ENCODE measurements at regions not wholly inside any gene's neighbourhood (a gene's known extent, or its start where the extent isn't known, plus 50 kb on each side); places are given as distances from the start of the nearest gene placed in this dataset.

GRCh38 chr18:29164020-29164706, 987.2 kb upstream of the CDH2 start:
- DNase-seq, result no peak
- Mint-ChIP-seq H3K4me1 (no peaks in the 10 kb centered on the region), H3K9me3 (peaks cover 4% of the 10 kb centered on the region), H3K27ac (no peak overlapping the region), H3K27me3 (no peaks in the 10 kb centered on the region), H3K4me3 (no peak overlapping the region), H3K36me3 (ENCODE audit: low read depth) (no peaks in the 10 kb centered on the region)
- CTCF ChIA-PET, result no interaction called here
- POLR2A ChIA-PET, result no interaction called here

- H3K27ac Mint-ChIP-seq, result no peak overlapping the region
- H3K4me3 Mint-ChIP-seq, result no peak overlapping the region
- POLR2A ChIA-PET, result no interaction called here
- no peaks in the 10 kb centered on the region for H3K36me3 Mint-ChIP-seq (ENCODE audit: low read depth)
- no peak for DNase-seq
- H3K27me3 Mint-ChIP-seq, result no peaks in the 10 kb centered on the region
- H3K4me1 Mint-ChIP-seq, result no peaks in the 10 kb centered on the region
- CTCF ChIA-PET, result no interaction called here
- H3K9me3 Mint-ChIP-seq, result peaks cover 4% of the 10 kb centered on the region
Observed at GRCh38 chr18:29163596-29163995, 986.7 kb upstream of the CDH2 start.

- no peaks in the 10 kb centered on the region for H3K4me1 Mint-ChIP-seq
- POLR2A ChIA-PET, result no interaction called here
Observed at GRCh38 chr18:29161429-29161828, 984.5 kb upstream of the CDH2 start.

GRCh38 chr18:29160170-29160569, 983.2 kb upstream of the CDH2 start:
- H3K27ac Mint-ChIP-seq, result no peak overlapping the region
- CTCF ChIA-PET, result no interaction called here
- POLR2A ChIA-PET, result no interaction called here

More at GRCh38 chr18:29161429-29161828, 984.5 kb upstream of the CDH2 start:
- Mint-ChIP-seq H3K27me3 (no peaks in the 10 kb centered on the region), H3K27ac (no peak overlapping the region), H3K9me3 (peaks cover 4% of the 10 kb centered on the region), H3K4me3 (no peak overlapping the region), H3K36me3 (ENCODE audit: low read depth) (no peaks in the 10 kb centered on the region)
- CTCF ChIA-PET, result no interaction called here
- no peak for DNase-seq

GRCh38 chr18:29157905-29158304, 981.0 kb upstream of the CDH2 start:
- no peaks in the 10 kb centered on the region for H3K27me3 Mint-ChIP-seq
- H3K9me3 Mint-ChIP-seq, result peaks cover 5% of the 10 kb centered on the region

More at GRCh38 chr18:29160170-29160569, 983.2 kb upstream of the CDH2 start:
- no peak for DNase-seq
- Mint-ChIP-seq H3K9me3 (peaks cover 3% of the 10 kb centered on the region), H3K36me3 (ENCODE audit: low read depth) (no peaks in the 10 kb centered on the region), H3K4me1 (no peaks in the 10 kb centered on the region), H3K27me3 (no peaks in the 10 kb centered on the region), H3K4me3 (no peak overlapping the region)

GRCh38 chr18:29157057-29157780, 980.3 kb upstream of the CDH2 start:
- no peak for DNase-seq
- H3K9me3 Mint-ChIP-seq, result peaks cover 6% of the 10 kb centered on the region
- ChIA-PET POLR2A (no interaction called here), CTCF (no interaction called here)
- no peaks in the 10 kb centered on the region for H3K27me3 Mint-ChIP-seq
- H3K4me1 Mint-ChIP-seq, result no peaks in the 10 kb centered on the region
- H3K27ac Mint-ChIP-seq, result no peak overlapping the region
- no peak overlapping the region for H3K4me3 Mint-ChIP-seq
- no peaks in the 10 kb centered on the region for H3K36me3 Mint-ChIP-seq (ENCODE audit: low read depth)

More at GRCh38 chr18:29157905-29158304, 981.0 kb upstream of the CDH2 start:
- Mint-ChIP-seq H3K36me3 (ENCODE audit: low read depth) (no peaks in the 10 kb centered on the region), H3K27ac (no peak overlapping the region), H3K4me3 (no peak overlapping the region), H3K4me1 (no peaks in the 10 kb centered on the region)
- CTCF ChIA-PET, result no interaction called here
- POLR2A ChIA-PET, result no interaction called here
- DNase-seq, result no peak

- Mint-ChIP-seq H3K36me3 (ENCODE audit: low read depth) (no peaks in the 10 kb centered on the region), H3K4me3 (no peak overlapping the region), H3K4me1 (no peaks in the 10 kb centered on the region), H3K27ac (no peak overlapping the region), H3K9me3 (peaks cover 6% of the 10 kb centered on the region), H3K27me3 (no peaks in the 10 kb centered on the region)
- POLR2A ChIA-PET, result no interaction called here
- no peak for DNase-seq
- CTCF ChIA-PET, result no interaction called here
Observed at GRCh38 chr18:29156531-29156930, 979.6 kb upstream of the CDH2 start.

- Mint-ChIP-seq H3K36me3 (ENCODE audit: low read depth) (no peaks in the 10 kb centered on the region), H3K4me1 (no peaks in the 10 kb centered on the region), H3K4me3 (no peak overlapping the region), H3K27me3 (no peaks in the 10 kb centered on the region), H3K27ac (no peak overlapping the region), H3K9me3 (peaks cover 6% of the 10 kb centered on the region)
- DNase-seq, result no peak
- POLR2A ChIA-PET, result no interaction called here
- CTCF ChIA-PET, result no interaction called here
Observed at GRCh38 chr18:29154758-29155725, 978.1 kb upstream of the CDH2 start.

- Mint-ChIP-seq H3K9me3 (peaks cover 6% of the 10 kb centered on the region), H3K4me3 (no peak overlapping the region), H3K27me3 (no peaks in the 10 kb centered on the region), H3K36me3 (ENCODE audit: low read depth) (no peaks in the 10 kb centered on the region), H3K27ac (no peak overlapping the region), H3K4me1 (no peaks in the 10 kb centered on the region)
- no peak for DNase-seq
- POLR2A ChIA-PET, result no interaction called here
- CTCF ChIA-PET, result no interaction called here
Observed at GRCh38 chr18:29154196-29154757, 977.3 kb upstream of the CDH2 start.

GRCh38 chr18:29153091-29153490, 976.2 kb upstream of the CDH2 start:
- H3K9me3 Mint-ChIP-seq, result peaks cover 6% of the 10 kb centered on the region
- no peak overlapping the region for H3K27ac Mint-ChIP-seq
- H3K27me3 Mint-ChIP-seq, result no peaks in the 10 kb centered on the region
- no peaks in the 10 kb centered on the region for H3K36me3 Mint-ChIP-seq (ENCODE audit: low read depth)
- ChIA-PET CTCF (interaction anchor here (0.6 kb wide), 1 partner anchor 237 kb away, joined by 3 read pairs; no protein-coding TSS in a partner anchor), POLR2A (no interaction called here)
- H3K4me1 Mint-ChIP-seq, result no peaks in the 10 kb centered on the region
- DNase-seq, result no peak
- no peak overlapping the region for H3K4me3 Mint-ChIP-seq

- Mint-ChIP-seq H3K27ac (no peak overlapping the region), H3K4me3 (no peak overlapping the region), H3K9me3 (peaks cover 3% of the 10 kb centered on the region), H3K36me3 (ENCODE audit: low read depth) (no peaks in the 10 kb centered on the region), H3K4me1 (no peaks in the 10 kb centered on the region), H3K27me3 (no peaks in the 10 kb centered on the region)
- no peak for DNase-seq
- CTCF ChIA-PET, result no interaction called here
- POLR2A ChIA-PET, result no interaction called here
Observed at GRCh38 chr18:29147944-29148343, 971.0 kb upstream of the CDH2 start.

- Mint-ChIP-seq H3K27ac (no peak overlapping the region), H3K4me3 (no peak overlapping the region), H3K4me1 (no peaks in the 10 kb centered on the region), H3K36me3 (ENCODE audit: low read depth) (no peaks in the 10 kb centered on the region), H3K9me3 (peaks cover 2% of the 10 kb centered on the region), H3K27me3 (no peaks in the 10 kb centered on the region)
- CTCF ChIA-PET, result no interaction called here
- POLR2A ChIA-PET, result no interaction called here
- DNase-seq, result no peak
Observed at GRCh38 chr18:29146068-29146467, 969.1 kb upstream of the CDH2 start.

GRCh38 chr18:29140590-29140989, 963.7 kb upstream of the CDH2 start:
- POLR2A ChIA-PET, result no interaction called here
- Mint-ChIP-seq H3K4me3 (no peak overlapping the region), H3K27me3 (no peaks in the 10 kb centered on the region), H3K9me3 (peaks cover 2% of the 10 kb centered on the region), H3K27ac (no peak overlapping the region), H3K4me1 (no peaks in the 10 kb centered on the region), H3K36me3 (ENCODE audit: low read depth) (no peaks in the 10 kb centered on the region)
- CTCF ChIA-PET, result no interaction called here
- no peak for DNase-seq

Data from activated CD4-positive, alpha-beta T cell treated with anti-CD3 and anti-CD28 coated beads, Interleukin-2, amount 10 ng/mL, durations not matched to agents 7 days and 5 days (primary cell).